Spleen (tissue), 11 donors: ENCODE measurements at regions not wholly inside any gene's neighbourhood (a gene's known extent, or its start where the extent isn't known, plus 50 kb on each side); places are given as distances from the start of the nearest gene placed in this dataset.

ENCODE experiments used
- DNase-seq: peaks from one replicate; pipeline ENCODE4 v3.0.0-alpha.2; 2020
- H3K27ac ChIP-seq, 8 donors: fragments of 200-600 bp; sonication (generic) in 7 of 8; 1 replicate in 4 of 8; 2 replicates in 4 of 8; pipeline versions ENCODE4 v1.5.0 to v1.8.0; 2016 to 2021; ENCODE audit warnings: inconsistent platforms in 4 of 8, mild to moderate bottlenecking in 4 of 8, moderate library complexity in 1 of 8
- H3K27me3 ChIP-seq, 7 donors: fragments of 200-600 bp; sonication (generic) in 6 of 7; replicated peaks in 1 of 7; 1 replicate in 4 of 7; 2 replicates in 3 of 7; pipeline versions ENCODE4 v1.5.0 to v1.8.0; 2016 to 2021; ENCODE audit warnings: inconsistent platforms in 3 of 7, mild to moderate bottlenecking in 1 of 7
- H3K36me3 ChIP-seq, 6 donors: fragments of 200-600 bp; sonication (generic) in 5 of 6; 1 replicate in 4 of 6; 2 replicates in 2 of 6; pipeline versions ENCODE4 v1.5.0 to v1.8.0; 2016 to 2021; ENCODE audit warnings: inconsistent platforms in 2 of 6
- H3K4me1 ChIP-seq, 6 donors: fragments of 200-600 bp; sonication (generic) in 5 of 6; 1 replicate in 3 of 6; 2 replicates in 3 of 6; pipeline versions ENCODE4 v1.5.0 to v1.8.0; 2016 to 2021; ENCODE audit warnings: inconsistent platforms in 3 of 6
- H3K4me3 ChIP-seq, 8 donors: fragments of 200-600 bp; sonication (generic) in 7 of 8; 1 replicate in 4 of 8; 2 replicates in 4 of 8; pipeline versions ENCODE4 v1.5.0 to v1.8.0; 2016 to 2021; ENCODE audit warnings: inconsistent platforms in 4 of 8, mild to moderate bottlenecking in 4 of 8, moderate library complexity in 2 of 8
- H3K9me3 ChIP-seq, 8 donors: fragments of 200-600 bp; sonication (generic) in 7 of 8; 1 replicate in 4 of 8; 2 replicates in 4 of 8; pipeline versions ENCODE4 v1.5.0 to v1.8.0; 2016 to 2021; ENCODE audit warnings: inconsistent platforms in 4 of 8
- CTCF ChIP-seq, 11 experiments: fragments of 200-600 bp in 7 of 11; fragments of 450-650 bp in 4 of 11; sonication (generic) in 4 of 11; IDR thresholded peaks in 8 of 11; conservative IDR thresholded peaks in 3 of 11; 1 replicate in 7 of 11; 2 replicates in 4 of 11; pipeline versions ENCODE4 v1.4.0 to v1.8.0; 2016 to 2021; ENCODE audit warnings: antibody characterized with exemption in 11 of 11, inconsistent platforms in 4 of 11, mild to moderate bottlenecking in 1 of 11
- POLR2A ChIP-seq, 3 donors: fragments of 450-650 bp; IDR thresholded peaks; one replicate each; pipeline ENCODE4 v1.5.1; 2017; ENCODE audit warnings: antibody characterized with exemption in 3 of 3, mild to moderate bottlenecking in 1 of 3
- POLR2AphosphoS5 ChIP-seq, 3 donors: sonication (generic); formaldehyde crosslinking; IDR thresholded peaks; one replicate each; pipeline ENCODE4 v1.5.1; 2017; ENCODE audit warnings: antibody characterized with exemption in 3 of 3
- WGBS, 5 donors: extraction: QIAGEN DNeasy Blood & Tissue Kit in 3 of 5; methylation state at CpG; one replicate each; pipeline versions ENCODE4 v1.1.5 to v1.1.7; 2013 to 2018; 5-methylcytosine and 5-hydroxymethylcytosine counted together
- intact Hi-C: fragments of 100-400 bp; cut with DNase I; formaldehyde crosslinking; loops from one replicate; pipeline ENCODE4 v1.15.0; 2023; ENCODE audit warnings: low total_unique reads
- donor health status: healthy with polysubstance abuse.
- donor health status: DM: no; HTN: no; CAD: no; lungs with moderate emphysema.
- donor health status: DM: no; HTN: no; CAD: no.
- donor health status: Bipolar disorder and iron deficiency.
- donor health status: healthy.
- donor health status: DM: no; HTN: no; CAD: no.
- donor health status: DM: yes; HTN: yes; CAD: no.

GRCh38 chr13:76798037-76798436, 88.2 kb downstream of the KCTD12 start:
- DNase-seq: peak; percentile 84
- WGBS, 5 donors: 54 to 73% (median 62%) methylated on average over 2 of the region's 2 CpGs
- Histone ChIP-seq H3K4me3 (no peak overlapping the region), H3K27me3 (no peaks in the 10 kb centered on the region), H3K4me1 (peaks cover 0 to 13% (median under 1%) of the 10 kb centered on the region in 6 donors), H3K36me3 (no peaks in the 10 kb centered on the region), H3K9me3 (no peaks in the 10 kb centered on the region), H3K27ac (peak overlapping the region in 4 of 8 donors; percentile 9 to 66 (median 44))
- TF ChIP-seq POLR2AphosphoS5 (IDR thresholded peaks at IDR 0.05) (peak in 1 of 3 donors; percentile 17), CTCF (IDR thresholded peaks at IDR 0.05 in 8 of 11, conservative IDR thresholded peaks at IDR 0.05 in 3 of 11) (no peak), POLR2A (IDR thresholded peaks at IDR 0.05) (no peak)
- intact Hi-C loops: no loop called here

GRCh38 chr13:76797361-76797760, 88.8 kb downstream of the KCTD12 start:
- Histone ChIP-seq H3K36me3 (no peaks in the 10 kb centered on the region), H3K27me3 (no peaks in the 10 kb centered on the region), H3K4me3 (no peak overlapping the region), H3K4me1 (peaks cover 0 to 14% (median 3%) of the 10 kb centered on the region in 6 donors), H3K27ac (peak overlapping the region in 3 of 8 donors; percentile 43 to 66 (median 44)), H3K9me3 (no peaks in the 10 kb centered on the region)
- no peak for TF ChIP-seq CTCF (IDR thresholded peaks at IDR 0.05 in 8 of 11, conservative IDR thresholded peaks at IDR 0.05 in 3 of 11)
- TF ChIP-seq POLR2A (IDR thresholded peaks at IDR 0.05): no peak
- TF ChIP-seq POLR2AphosphoS5 (IDR thresholded peaks at IDR 0.05): no peak
- intact Hi-C loops: no loop called here
- WGBS, 5 donors: 76 to 93% (median 86%) methylated on average over 5 of the region's 5 CpGs
- DNase-seq: no peak

- Histone ChIP-seq H3K4me1 (peaks cover 0 to 14% (median 4%) of the 10 kb centered on the region in 6 donors), H3K36me3 (no peaks in the 10 kb centered on the region), H3K27ac (no peak overlapping the region), H3K27me3 (no peaks in the 10 kb centered on the region), H3K9me3 (no peaks in the 10 kb centered on the region), H3K4me3 (no peak overlapping the region)
- intact Hi-C loops: no loop called here
- TF ChIP-seq POLR2A (IDR thresholded peaks at IDR 0.05) (no peak), POLR2AphosphoS5 (IDR thresholded peaks at IDR 0.05) (no peak)
- 91 to 97% (median 94%) methylated on average over 3 of the region's 3 CpGs for WGBS, 5 donors
- no peak for DNase-seq
Observed at GRCh38 chr13:76796851-76797250, 89.4 kb downstream of the KCTD12 start.

GRCh38 chr13:76795701-76796695, 90.2 kb downstream of the KCTD12 start:
- Histone ChIP-seq H3K36me3 (no peaks in the 10 kb centered on the region), H3K27ac (no peak overlapping the region), H3K4me3 (no peak overlapping the region), H3K27me3 (no peaks in the 10 kb centered on the region), H3K4me1 (peaks cover 0 to 14% (median 4%) of the 10 kb centered on the region in 6 donors), H3K9me3 (no peaks in the 10 kb centered on the region)
- 83 to 96% (median 89%) methylated on average over 5 of the region's 5 CpGs for WGBS, 5 donors
- no peak for TF ChIP-seq POLR2AphosphoS5 (IDR thresholded peaks at IDR 0.05)
- no peak for TF ChIP-seq POLR2A (IDR thresholded peaks at IDR 0.05)
- no peak for TF ChIP-seq CTCF (IDR thresholded peaks at IDR 0.05 in 8 of 11, conservative IDR thresholded peaks at IDR 0.05 in 3 of 11)
- no peak for DNase-seq
- intact Hi-C loops: no loop called here
